Heart left ventricle (tissue), 13 donors: ENCODE measurements at regions not wholly inside any gene's neighbourhood (a gene's known extent, or its start where the extent isn't known, plus 50 kb on each side); places are given as distances from the start of the nearest gene placed in this dataset.

Source experiments
- CTCF ChIP-seq, 12 donors: fragments of 200-600 bp; sonication (generic) in 4 of 12; IDR thresholded peaks; one replicate each; pipeline versions ENCODE4 v1.5.0 to v1.8.0; 2018 to 2022; ENCODE audit warnings: antibody characterized with exemption in 12 of 12, mild to moderate bottlenecking in 5 of 12
- POLR2A ChIP-seq, 2 donors: fragments of 450-650 bp; IDR thresholded peaks; one replicate each; pipeline ENCODE4 v1.6.1; 2017; ENCODE audit warnings: antibody characterized with exemption in 2 of 2, mild to moderate bottlenecking in 2 of 2, moderate library complexity in 2 of 2
- donor health status: ischemic (EF 13 %, LVEDD 7.1; RV severe dilation, severe dysfunction).
- donor health status: DM: no; HTN: yes; CAD: no.
- donor health status: DM: no; HTN: no; CAD: no.
- donor health status: ischemic (EF 25% LVEDD 6.9; RV normal size, moderate dysfunction).
- donor health status: ischemic (EF 25% LVEDD 5.7; RV mildly dilated, moderate dysfunction).
- donor health status: ischemic (EF 35%, LVEDD 5.7; RV mildly dilated, moderate dysfunction).
- donor health status: nonischemic (EF 11% LVEDD 7.7; RV severe dilation, severe dysfunction).
- donor health status: DM: yes; HTN: yes; CAD: no.
- donor health status: PGD.
- donor health status: ischemic (EF 29% LVEDD 5.4; RV normal size, mild dysfunction).
- donor health status: nonischemic (EF 23%, LVEDD 6.1; RV moderate dilation, normal function).

DNA sequence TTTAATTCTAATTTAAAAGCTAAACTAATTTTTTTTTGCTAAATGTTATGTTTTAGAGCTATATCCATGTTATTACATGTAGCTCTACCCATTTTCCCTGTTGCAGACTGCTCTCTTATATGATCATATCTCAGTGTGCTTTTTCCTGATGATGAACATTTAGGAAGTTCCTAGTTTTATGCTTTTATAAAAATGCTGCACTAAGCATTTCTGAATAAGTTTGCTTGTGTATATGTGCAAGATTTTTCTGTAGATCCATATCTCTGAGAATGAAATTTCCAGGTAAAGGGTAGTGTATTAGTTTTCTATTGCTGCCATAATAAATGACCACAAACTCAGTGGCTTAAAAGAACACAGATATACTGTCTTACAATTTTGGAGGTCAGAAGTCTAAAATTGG is 374.4 kb upstream of the E2F7 start:
- TF ChIP-seq CTCF (IDR thresholded peaks at IDR 0.05) (no peak), POLR2A (IDR thresholded peaks at IDR 0.05) (no peak)
